ENCODE measurements at regions not wholly inside any gene's neighbourhood (a gene's known extent, or its start where the extent isn't known, plus 50 kb on each side); places are given as distances from the start of the nearest gene placed in this dataset.

- peak; percentile 58 for DNase-seq
Observed at GRCh38 chr5:17130302-17130701, 87.1 kb upstream of the BASP1 start.

GRCh38 chr5:17132444-17133083 is 84.9 kb upstream of the BASP1 start:
- DNase-seq: no peak

DNA sequence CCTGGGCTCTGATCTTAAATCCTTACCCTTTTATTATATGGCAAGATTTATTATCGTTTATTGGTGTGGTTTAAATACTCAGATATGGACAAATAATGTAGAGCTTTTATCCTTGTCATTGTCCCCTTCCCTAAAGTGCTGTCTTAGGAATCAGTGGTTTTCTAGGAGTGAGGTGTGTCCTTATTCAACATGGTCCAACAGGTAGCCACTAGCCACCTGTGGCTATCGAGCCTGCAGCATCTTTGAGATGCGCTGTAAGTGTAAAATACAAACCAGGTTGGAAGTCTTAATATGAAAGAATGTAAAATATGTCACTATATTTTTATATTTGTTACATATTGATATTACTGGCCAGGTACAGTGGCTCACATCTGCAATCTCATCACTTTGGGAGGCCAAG is 82.4 kb upstream of the BASP1 start:
- no peak for DNase-seq

DNA sequence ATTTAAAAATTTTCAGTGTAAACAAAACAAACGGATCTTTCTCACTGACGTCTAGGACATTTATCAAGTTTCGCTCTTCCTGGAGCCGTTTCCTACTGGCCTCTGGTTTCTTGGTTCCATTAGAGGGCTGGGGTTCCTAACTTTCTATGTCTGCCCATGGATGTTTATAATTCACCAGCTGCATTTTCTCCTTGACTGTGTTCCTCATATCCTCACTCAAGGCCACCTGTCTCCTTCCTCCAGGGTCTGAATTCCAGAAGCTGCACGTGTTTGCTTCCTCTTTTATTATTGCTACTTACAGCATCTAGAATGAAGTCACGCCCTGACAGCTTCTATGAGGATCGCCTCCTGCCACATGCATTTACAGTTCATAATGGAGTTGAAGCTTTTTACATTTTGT is 74.1 kb upstream of the BASP1 start:
- no peak for DNase-seq

DNA sequence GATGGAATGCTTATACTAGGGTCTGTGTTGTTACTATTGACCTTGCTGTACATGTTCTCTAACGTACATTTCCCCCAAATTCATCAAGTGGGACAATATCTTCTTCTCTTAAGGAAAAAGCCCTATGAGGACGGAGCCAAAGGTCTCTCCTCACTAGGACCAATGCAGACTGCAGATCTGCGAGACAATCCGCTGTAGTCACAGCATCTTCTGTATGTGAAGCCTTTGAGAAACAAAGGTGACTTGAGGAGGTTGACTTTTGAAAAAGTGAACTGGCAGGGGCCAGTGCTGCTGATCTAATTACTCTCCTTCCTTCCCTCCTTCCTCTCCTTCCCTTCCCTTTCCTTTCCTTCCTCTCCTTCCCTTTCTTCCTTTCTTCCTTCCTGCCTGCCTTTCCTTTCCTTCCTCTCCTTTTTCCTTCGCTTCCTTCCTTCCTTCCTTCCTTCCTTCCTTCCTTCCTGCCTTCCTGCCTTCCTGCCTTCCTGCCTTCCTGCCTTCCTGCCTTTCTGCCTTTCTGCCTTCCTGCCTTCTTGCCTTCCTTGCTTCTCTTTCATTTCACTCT is 71.1 kb upstream of the BASP1 start:
- DNase-seq: no peak

GRCh38 chr5:17147170-17147569 is 70.3 kb upstream of the BASP1 start:
- DNase-seq: no peak

DNA sequence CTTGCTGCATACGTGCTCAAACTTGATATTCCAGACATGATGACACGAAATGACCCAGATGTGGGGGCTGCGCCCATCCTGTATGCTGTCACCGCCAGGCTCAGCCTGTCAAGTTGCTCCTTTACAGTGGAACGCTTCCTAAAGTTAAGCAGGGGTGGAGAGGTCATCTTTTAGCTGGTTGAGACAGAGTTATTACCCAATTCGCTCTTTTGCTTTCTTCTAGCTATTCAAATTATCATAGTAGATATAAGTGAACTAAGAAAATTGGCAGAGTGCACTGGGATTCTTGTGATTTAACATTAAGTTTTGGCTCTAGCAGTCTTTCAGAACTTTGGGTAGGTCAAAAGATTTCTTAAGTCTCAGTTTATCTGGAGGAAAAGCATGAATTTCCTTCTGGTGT is 69.8 kb upstream of the BASP1 start:
- no peak for DNase-seq

DNA sequence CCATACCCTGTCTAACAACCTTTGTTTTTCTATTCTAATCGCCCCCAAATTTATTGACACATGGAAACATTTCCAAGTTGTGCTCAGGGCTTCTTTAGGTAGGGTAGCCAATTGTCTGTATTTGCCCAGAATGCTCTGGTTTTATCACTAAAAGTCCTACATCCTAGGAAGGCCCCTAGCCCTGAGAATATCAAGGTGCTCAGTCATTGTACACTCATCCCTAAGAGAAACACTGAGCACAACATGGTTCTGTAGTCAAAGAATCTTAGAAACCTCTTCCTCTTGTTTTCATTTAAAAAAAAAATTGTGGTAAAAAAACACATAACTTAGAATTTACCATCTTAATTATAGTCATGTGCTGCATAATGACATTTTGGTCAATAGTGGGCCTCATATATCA is 69.0 kb upstream of the BASP1 start:
- DNase-seq: no peak

GRCh38 chr5:17149786-17150185 is 67.6 kb upstream of the BASP1 start:
- no peak for DNase-seq

DNA sequence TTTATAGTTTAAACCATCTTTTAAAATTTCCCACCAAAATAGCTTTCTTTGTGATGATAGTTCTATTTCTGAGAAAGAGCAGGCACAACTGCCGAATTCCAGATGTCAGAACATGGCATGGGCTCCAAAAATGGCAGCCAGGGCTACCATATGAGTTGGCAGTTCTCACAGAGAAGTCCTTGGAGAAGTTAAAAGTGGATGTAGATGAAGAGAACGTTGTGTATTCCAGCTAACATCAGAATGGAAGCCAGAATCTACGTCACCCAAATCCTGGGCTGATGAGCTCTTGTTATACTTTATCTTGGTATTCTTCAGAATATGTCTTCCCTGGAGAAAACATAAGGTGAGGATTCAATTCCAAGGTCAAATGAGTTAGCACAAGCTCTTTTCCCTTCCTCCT is 66.9 kb upstream of the BASP1 start:
- no peak for DNase-seq

DNA sequence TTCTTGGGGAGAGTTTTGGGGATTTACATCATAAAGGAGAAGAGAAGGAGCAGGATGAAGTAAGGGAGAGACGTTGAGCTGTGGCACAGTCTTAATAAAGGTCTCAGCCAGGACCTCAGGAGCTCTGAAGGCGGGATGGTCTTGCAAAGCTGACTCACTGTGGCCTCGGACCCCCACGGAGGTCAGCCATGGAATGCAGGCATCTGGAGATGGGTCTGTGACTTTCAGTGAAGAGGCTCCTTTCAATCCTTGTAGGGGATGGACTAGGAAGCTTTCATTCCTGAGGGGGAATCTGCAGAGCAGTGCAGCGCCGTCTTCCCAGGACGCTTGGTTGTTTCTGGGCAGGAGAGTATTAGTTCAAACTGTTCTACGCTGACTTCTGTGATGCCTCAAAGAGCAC is 65.7 kb upstream of the BASP1 start:
- no peak for DNase-seq

DNA sequence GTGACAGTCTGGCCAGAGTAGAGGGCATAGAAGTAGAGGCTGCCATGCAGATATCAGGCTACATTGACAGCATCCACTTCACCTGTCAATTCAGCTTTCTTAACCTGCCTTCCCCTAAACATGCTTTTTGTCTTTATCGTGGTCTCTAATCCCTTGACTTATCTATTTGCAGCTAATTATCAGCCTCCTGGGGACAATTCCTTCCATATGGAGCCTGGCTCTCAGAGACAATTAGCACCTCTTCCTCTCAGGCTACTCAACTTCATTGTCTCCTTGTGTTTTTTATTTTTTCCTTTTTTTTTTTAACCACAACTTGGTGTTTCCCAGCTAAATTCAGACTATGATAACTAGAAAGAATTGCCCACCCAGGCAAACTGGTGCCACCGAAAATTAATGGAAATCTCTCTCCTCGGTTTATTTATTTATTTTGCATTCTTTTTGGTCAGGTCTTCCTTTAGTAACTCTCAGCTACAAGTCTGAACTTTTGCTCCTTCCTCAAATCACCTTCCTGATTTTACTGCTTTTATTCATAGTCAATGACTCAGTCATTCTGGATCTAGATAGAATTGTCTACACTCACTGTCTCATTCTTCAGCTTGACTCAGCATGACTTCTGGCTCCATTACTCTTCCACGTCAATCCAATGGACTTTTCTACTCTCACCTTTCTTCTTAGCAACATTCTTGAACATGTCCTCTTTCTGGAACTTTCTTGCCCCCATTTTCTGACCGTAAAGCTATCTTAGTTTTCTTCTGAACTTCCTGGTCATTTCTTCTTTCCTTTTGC is 63.0 kb upstream of the BASP1 start:
- DNase-seq: no peak

DNA sequence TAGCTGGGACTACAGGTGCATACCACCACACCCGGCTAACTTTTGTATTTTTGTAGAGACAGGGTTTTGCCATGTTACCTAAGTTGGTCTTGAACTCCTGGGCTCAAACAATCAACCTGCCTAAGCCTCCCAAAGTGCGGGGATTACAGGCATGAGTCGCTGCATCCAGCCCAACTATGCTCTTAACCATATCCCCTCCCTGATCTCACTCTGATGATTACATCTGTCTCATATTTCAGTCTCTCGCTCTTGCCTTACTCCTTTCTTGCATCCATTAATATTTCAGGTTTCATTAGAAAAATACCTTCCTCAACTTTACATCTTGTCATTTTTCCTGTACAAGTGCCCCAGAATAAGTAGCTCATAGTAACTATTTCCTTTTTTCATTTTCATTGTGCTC is 61.0 kb upstream of the BASP1 start:
- DNase-seq: no peak

DNA sequence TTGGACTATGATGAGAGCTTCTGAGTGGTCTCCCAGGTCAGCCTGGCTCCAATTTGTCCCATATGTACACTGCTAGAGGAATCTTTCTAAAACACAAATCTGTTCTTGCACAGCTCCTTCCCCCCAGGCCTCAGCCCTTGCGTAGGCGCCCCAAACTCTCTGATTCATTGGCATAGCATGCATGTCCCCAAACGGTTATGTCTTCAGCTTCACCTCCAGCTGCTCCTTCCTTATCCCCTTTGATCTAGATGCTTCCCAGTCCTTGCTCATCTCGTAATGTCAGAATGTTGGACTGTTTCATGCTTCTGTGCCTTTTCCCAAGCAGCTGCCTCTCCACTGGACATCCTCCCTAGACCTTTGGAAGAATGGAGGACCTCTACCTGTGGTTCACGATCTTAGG is 60.1 kb upstream of the BASP1 start:
- DNase-seq: no peak

DNA sequence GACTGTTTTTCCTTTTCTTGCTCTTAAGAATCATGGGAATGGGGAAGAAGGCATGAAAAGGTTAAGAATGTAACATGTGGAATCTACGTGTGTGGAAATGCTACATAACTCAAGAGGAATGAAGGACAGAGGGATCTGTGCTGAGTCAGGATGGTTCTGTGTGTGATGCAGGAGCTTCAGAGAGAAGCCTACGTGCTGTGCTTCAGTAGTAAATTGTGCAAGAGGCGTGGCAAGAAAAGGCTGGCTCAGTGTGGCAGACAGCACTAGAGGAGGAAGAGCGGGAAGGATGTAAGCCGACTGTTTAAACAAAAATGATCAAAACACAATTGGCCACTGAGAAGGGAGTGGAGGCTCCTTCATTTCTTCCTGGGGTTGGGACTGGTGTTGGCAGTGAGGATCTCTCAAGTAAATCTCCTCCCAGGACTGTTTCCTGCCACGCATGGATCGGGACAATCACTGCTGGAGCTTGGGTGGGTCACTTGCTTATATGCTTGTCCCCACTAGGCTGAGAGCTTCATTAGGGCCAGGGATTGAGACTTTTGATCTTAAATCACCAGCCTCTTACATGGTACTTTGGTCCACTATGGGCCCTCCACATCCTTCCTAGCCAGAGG is 59.4 kb upstream of the BASP1 start:
- DNase-seq: no peak

GRCh38 chr5:17160756-17161040 is 56.7 kb upstream of the BASP1 start:
- no peak for DNase-seq

DNA sequence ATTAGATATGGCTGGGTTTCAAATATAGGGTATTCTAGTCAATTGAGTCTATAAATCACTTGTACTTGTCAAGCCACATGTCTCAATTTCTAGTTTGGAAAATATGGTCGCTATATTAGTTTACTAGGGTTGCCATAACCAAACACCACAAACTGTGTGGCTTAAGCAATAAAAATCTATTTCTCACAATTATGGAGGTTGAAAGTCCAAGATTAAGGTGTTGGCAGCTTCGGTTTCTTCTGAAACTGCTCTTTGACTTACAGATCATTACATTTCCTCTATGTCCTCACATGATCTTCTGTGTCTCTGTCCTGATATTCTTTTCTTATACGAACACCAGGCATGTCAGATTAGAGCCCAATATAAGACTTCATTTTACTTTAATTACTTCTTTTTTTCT is 55.8 kb upstream of the BASP1 start:
- no peak for DNase-seq

DNA sequence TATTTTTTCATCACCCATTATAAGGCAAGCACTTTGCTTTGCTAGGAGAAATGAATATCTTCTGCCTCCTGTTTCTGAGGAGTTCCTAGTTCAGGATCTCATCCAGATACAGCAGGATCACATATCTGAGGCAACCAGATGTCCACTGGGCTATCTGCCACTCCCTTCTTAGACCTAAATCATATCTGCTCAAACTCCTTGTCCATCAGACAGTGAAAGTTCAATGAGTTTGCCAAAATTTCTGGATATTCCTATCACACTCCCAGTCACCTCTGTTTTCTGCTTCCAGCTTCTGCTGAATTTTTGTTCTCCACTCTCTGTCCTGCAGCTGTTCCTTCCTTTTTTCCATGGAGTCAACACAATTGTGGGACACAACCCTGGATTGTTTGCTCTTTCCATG is 54.2 kb upstream of the BASP1 start:
- DNase-seq: no peak

DNA sequence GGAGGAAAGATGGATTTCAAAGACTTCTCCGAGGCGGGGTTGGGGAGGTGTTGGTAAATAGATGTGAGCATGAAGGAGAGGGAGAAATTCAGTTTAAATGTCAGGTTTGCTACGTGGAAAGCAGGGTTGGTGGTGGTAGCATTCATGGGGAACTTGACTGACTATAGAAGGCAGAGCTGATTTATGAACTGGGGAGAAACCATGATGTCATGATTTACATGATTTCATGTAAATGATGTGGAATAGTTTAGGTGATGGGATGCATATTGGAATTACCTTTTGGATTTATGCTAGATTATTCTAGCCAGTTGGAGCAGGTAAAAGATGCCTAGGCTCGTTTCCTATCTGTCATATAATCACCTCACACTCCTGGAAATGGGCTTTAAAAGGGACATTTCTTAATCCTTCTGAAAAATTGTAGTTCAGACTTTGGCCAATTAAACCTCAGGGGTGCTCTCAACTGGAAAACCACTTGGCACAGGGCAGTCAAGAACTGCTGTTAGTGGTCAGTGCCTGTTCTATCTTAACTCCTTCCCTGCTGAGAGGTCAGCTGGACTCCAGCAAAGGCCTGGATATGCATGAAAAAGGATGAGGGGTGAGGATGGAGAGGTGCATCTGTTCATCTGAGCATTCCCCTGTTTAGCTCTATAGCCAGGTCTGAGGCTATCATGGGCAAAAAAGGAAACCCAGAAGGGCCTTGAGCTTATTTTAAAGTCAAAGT is 50.1 kb upstream of the BASP1 start:
- DNase-seq: no peak
